ENCODE measurements at regions not wholly inside any gene's neighbourhood (a gene's known extent, or its start where the extent isn't known, plus 50 kb on each side); places are given as distances from the start of the nearest gene placed in this dataset.

- Histone ChIP-seq H3K4me1 (ENCODE audit: control insufficient read depth, insufficient read depth, low read length) (no peaks in the 10 kb centered on the region), H3K9me3 (ENCODE audit: control insufficient read depth, insufficient read depth, low read length) (no peaks in the 10 kb centered on the region), H3K27me3 (ENCODE audit: control insufficient read depth, insufficient read depth, low read length) (no peaks in the 10 kb centered on the region), H3K4me3 (ENCODE audit: low read depth, low read length) (no peak overlapping the region), H3K36me3 (ENCODE audit: control insufficient read depth, insufficient read depth, low read length) (no peaks in the 10 kb centered on the region), H3K27ac (ENCODE audit: low read depth, low read length) (no peak overlapping the region)
- DNase-seq (ENCODE audit: low read depth in 4 of 6, low spot score in 6 of 6) = no peak
- WGBS (ENCODE audit: insufficient coverage) = 85% methylated on average over 3 of the region's 4 CpGs
Observed at GRCh38 chr3:104137116-104137515, 1229.6 kb upstream of the ALCAM start.

GRCh38 chr3:104145164-104145563, 1221.5 kb upstream of the ALCAM start:
- H3K4me3 ChIP-seq (ENCODE audit: low read depth, low read length) = no peak overlapping the region
- H3K27me3 ChIP-seq (ENCODE audit: control insufficient read depth, insufficient read depth, low read length) = no peaks in the 10 kb centered on the region
- H3K9me3 ChIP-seq (ENCODE audit: control insufficient read depth, insufficient read depth, low read length) = no peaks in the 10 kb centered on the region
- no peaks in the 10 kb centered on the region for H3K4me1 ChIP-seq (ENCODE audit: control insufficient read depth, insufficient read depth, low read length)
- no peak overlapping the region for H3K27ac ChIP-seq (ENCODE audit: low read depth, low read length)
- no peak for DNase-seq (ENCODE audit: low read depth in 4 of 6, low spot score in 6 of 6)
- no peaks in the 10 kb centered on the region for H3K36me3 ChIP-seq (ENCODE audit: control insufficient read depth, insufficient read depth, low read length)

- no peak for DNase-seq (ENCODE audit: low read depth in 4 of 6, low spot score in 6 of 6)
- Histone ChIP-seq H3K27me3 (ENCODE audit: control insufficient read depth, insufficient read depth, low read length) (no peaks in the 10 kb centered on the region), H3K4me3 (ENCODE audit: low read depth, low read length) (no peak overlapping the region), H3K27ac (ENCODE audit: low read depth, low read length) (no peak overlapping the region), H3K9me3 (ENCODE audit: control insufficient read depth, insufficient read depth, low read length) (no peaks in the 10 kb centered on the region), H3K36me3 (ENCODE audit: control insufficient read depth, insufficient read depth, low read length) (no peaks in the 10 kb centered on the region), H3K4me1 (ENCODE audit: control insufficient read depth, insufficient read depth, low read length) (no peaks in the 10 kb centered on the region)
- WGBS (ENCODE audit: insufficient coverage) = no CpG with 5 or more reads among the region's 1 CpG
Observed at GRCh38 chr3:104149154-104149553, 1217.6 kb upstream of the ALCAM start.

- no peak for DNase-seq (ENCODE audit: low read depth in 4 of 6, low spot score in 6 of 6)
- no peak overlapping the region for H3K4me3 ChIP-seq (ENCODE audit: low read depth, low read length)
- no peak overlapping the region for H3K27ac ChIP-seq (ENCODE audit: low read depth, low read length)
- H3K4me1 ChIP-seq (ENCODE audit: control insufficient read depth, insufficient read depth, low read length) = no peaks in the 10 kb centered on the region
- H3K36me3 ChIP-seq (ENCODE audit: control insufficient read depth, insufficient read depth, low read length) = no peaks in the 10 kb centered on the region
- H3K9me3 ChIP-seq (ENCODE audit: control insufficient read depth, insufficient read depth, low read length) = no peaks in the 10 kb centered on the region
- WGBS (ENCODE audit: insufficient coverage) = no CpG with 5 or more reads among the region's 2 CpGs
- no peaks in the 10 kb centered on the region for H3K27me3 ChIP-seq (ENCODE audit: control insufficient read depth, insufficient read depth, low read length)
Observed at GRCh38 chr3:104150724-104151123, 1216.0 kb upstream of the ALCAM start.

- Histone ChIP-seq H3K36me3 (ENCODE audit: control insufficient read depth, insufficient read depth, low read length) (no peaks in the 10 kb centered on the region), H3K4me3 (ENCODE audit: low read depth, low read length) (no peak overlapping the region), H3K27ac (ENCODE audit: low read depth, low read length) (no peak overlapping the region), H3K27me3 (ENCODE audit: control insufficient read depth, insufficient read depth, low read length) (no peaks in the 10 kb centered on the region), H3K4me1 (ENCODE audit: control insufficient read depth, insufficient read depth, low read length) (no peaks in the 10 kb centered on the region), H3K9me3 (ENCODE audit: control insufficient read depth, insufficient read depth, low read length) (no peaks in the 10 kb centered on the region)
- no peak for DNase-seq (ENCODE audit: low read depth in 4 of 6, low spot score in 6 of 6)
- WGBS (ENCODE audit: insufficient coverage) = no CpG with 5 or more reads among the region's 2 CpGs
Observed at GRCh38 chr3:104154896-104155295, 1211.8 kb upstream of the ALCAM start.

GRCh38 chr3:104165866-104166265, 1200.8 kb upstream of the ALCAM start:
- Histone ChIP-seq H3K4me3 (ENCODE audit: low read depth, low read length) (no peak overlapping the region), H3K36me3 (ENCODE audit: control insufficient read depth, insufficient read depth, low read length) (no peaks in the 10 kb centered on the region), H3K4me1 (ENCODE audit: control insufficient read depth, insufficient read depth, low read length) (no peaks in the 10 kb centered on the region), H3K27me3 (ENCODE audit: control insufficient read depth, insufficient read depth, low read length) (no peaks in the 10 kb centered on the region), H3K27ac (ENCODE audit: low read depth, low read length) (no peak overlapping the region), H3K9me3 (ENCODE audit: control insufficient read depth, insufficient read depth, low read length) (peaks cover 7% of the 10 kb centered on the region)
- no CpG with 5 or more reads among the region's 2 CpGs for WGBS (ENCODE audit: insufficient coverage)
- DNase-seq (ENCODE audit: low read depth in 4 of 6, low spot score in 6 of 6) = no peak

GRCh38 chr3:104168386-104168785, 1198.3 kb upstream of the ALCAM start:
- no peaks in the 10 kb centered on the region for H3K4me1 ChIP-seq (ENCODE audit: control insufficient read depth, insufficient read depth, low read length)
- no peak for DNase-seq (ENCODE audit: low read depth in 4 of 6, low spot score in 6 of 6)
- WGBS (ENCODE audit: insufficient coverage) = no CpG with 5 or more reads among the region's 3 CpGs

GRCh38 chr3:104175696-104176095, 1191.0 kb upstream of the ALCAM start:
- H3K9me3 ChIP-seq (ENCODE audit: control insufficient read depth, insufficient read depth, low read length) = no peaks in the 10 kb centered on the region
- no peak overlapping the region for H3K27ac ChIP-seq (ENCODE audit: low read depth, low read length)
- no peaks in the 10 kb centered on the region for H3K36me3 ChIP-seq (ENCODE audit: control insufficient read depth, insufficient read depth, low read length)
- H3K4me3 ChIP-seq (ENCODE audit: low read depth, low read length) = no peak overlapping the region
- H3K4me1 ChIP-seq (ENCODE audit: control insufficient read depth, insufficient read depth, low read length) = no peaks in the 10 kb centered on the region
- WGBS (ENCODE audit: insufficient coverage) = 50% methylated on average over 1 of the region's 3 CpGs
- no peaks in the 10 kb centered on the region for H3K27me3 ChIP-seq (ENCODE audit: control insufficient read depth, insufficient read depth, low read length)
- DNase-seq (ENCODE audit: low read depth in 4 of 6, low spot score in 6 of 6) = no peak

More at GRCh38 chr3:104168386-104168785, 1198.3 kb upstream of the ALCAM start:
- no peak overlapping the region for H3K4me3 ChIP-seq (ENCODE audit: low read depth, low read length)
- H3K27ac ChIP-seq (ENCODE audit: low read depth, low read length) = no peak overlapping the region
- no peaks in the 10 kb centered on the region for H3K36me3 ChIP-seq (ENCODE audit: control insufficient read depth, insufficient read depth, low read length)
- peaks cover 7% of the 10 kb centered on the region for H3K9me3 ChIP-seq (ENCODE audit: control insufficient read depth, insufficient read depth, low read length)
- H3K27me3 ChIP-seq (ENCODE audit: control insufficient read depth, insufficient read depth, low read length) = no peaks in the 10 kb centered on the region

- WGBS (ENCODE audit: insufficient coverage) = no CpG with 5 or more reads among the region's 1 CpG
- Histone ChIP-seq H3K9me3 (ENCODE audit: control insufficient read depth, insufficient read depth, low read length) (no peaks in the 10 kb centered on the region), H3K27me3 (ENCODE audit: control insufficient read depth, insufficient read depth, low read length) (no peaks in the 10 kb centered on the region), H3K36me3 (ENCODE audit: control insufficient read depth, insufficient read depth, low read length) (no peaks in the 10 kb centered on the region), H3K27ac (ENCODE audit: low read depth, low read length) (no peak overlapping the region), H3K4me3 (ENCODE audit: low read depth, low read length) (no peak overlapping the region), H3K4me1 (ENCODE audit: control insufficient read depth, insufficient read depth, low read length) (no peaks in the 10 kb centered on the region)
- no peak for DNase-seq (ENCODE audit: low read depth in 4 of 6, low spot score in 6 of 6)
Observed at GRCh38 chr3:104176706-104177105, 1190.0 kb upstream of the ALCAM start.

GRCh38 chr3:104178680-104179079, 1188.0 kb upstream of the ALCAM start:
- no peaks in the 10 kb centered on the region for H3K27me3 ChIP-seq (ENCODE audit: control insufficient read depth, insufficient read depth, low read length)
- WGBS (ENCODE audit: insufficient coverage) = no CpG with 5 or more reads among the region's 3 CpGs

More at GRCh38 chr3:104178680-104179079, 1188.0 kb upstream of the ALCAM start:
- H3K9me3 ChIP-seq (ENCODE audit: control insufficient read depth, insufficient read depth, low read length) = no peaks in the 10 kb centered on the region
- peak in 1 of 6 donors; percentile 24 for DNase-seq (ENCODE audit: low read depth in 4 of 6, low spot score in 6 of 6)
- H3K4me3 ChIP-seq (ENCODE audit: low read depth, low read length) = no peak overlapping the region
- H3K4me1 ChIP-seq (ENCODE audit: control insufficient read depth, insufficient read depth, low read length) = no peaks in the 10 kb centered on the region
- no peak overlapping the region for H3K27ac ChIP-seq (ENCODE audit: low read depth, low read length)
- no peaks in the 10 kb centered on the region for H3K36me3 ChIP-seq (ENCODE audit: control insufficient read depth, insufficient read depth, low read length)
